H9 (cell line): ENCODE measurements at regions not wholly inside any gene's neighbourhood (a gene's known extent, or its start where the extent isn't known, plus 50 kb on each side); places are given as distances from the start of the nearest gene placed in this dataset.

Source experiments
- DNase-seq: peaks from one replicate; pipeline ENCODE4 v3.0.0-alpha.2; 2017
- H2AFZ ChIP-seq: one replicate; pipeline ENCODE4 v1.6.1; 2013; ENCODE audit warnings: mild to moderate bottlenecking, low read length, control low read depth, moderate library complexity
- H2AK5ac ChIP-seq: 2 replicates; pipeline ENCODE4 v1.6.1; 2013; ENCODE audit warnings: low read length, control low read depth, mixed read lengths; ENCODE audit not compliant: insufficient read length
- H2BK120ac ChIP-seq: one replicate; pipeline ENCODE4 v1.6.1; 2013; ENCODE audit warnings: low read depth, mild to moderate bottlenecking, low read length, control low read depth, inconsistent platforms; ENCODE audit not compliant: poor library complexity, severe bottlenecking
- H2BK12ac ChIP-seq: 2 replicates; pipeline ENCODE4 v1.6.1; 2013; ENCODE audit warnings: low read length, control low read depth, mixed read lengths, low read depth; ENCODE audit not compliant: insufficient read length
- H2BK15ac ChIP-seq: 2 replicates; pipeline ENCODE4 v1.6.1; 2013; ENCODE audit warnings: low read depth, low read length, control low read depth
- H2BK20ac ChIP-seq: one replicate; pipeline ENCODE4 v1.6.1; 2013; ENCODE audit warnings: low read depth, mild to moderate bottlenecking, low read length, control low read depth, inconsistent platforms; ENCODE audit not compliant: poor library complexity, severe bottlenecking
- H2BK5ac ChIP-seq: 2 replicates; pipeline ENCODE4 v1.6.1; 2013; ENCODE audit warnings: low read length, control low read depth, mixed read lengths; ENCODE audit not compliant: insufficient read length
- H3K14ac ChIP-seq: 2 replicates; pipeline ENCODE4 v1.6.1; 2013; ENCODE audit warnings: low read length, control low read depth; ENCODE audit not compliant: insufficient read depth
- H3K18ac ChIP-seq: 2 replicates; pipeline ENCODE4 v1.6.1; 2013; ENCODE audit warnings: low read depth, mild to moderate bottlenecking, mixed read lengths, low read length, control low read depth; ENCODE audit not compliant: insufficient read length
- H3K23ac ChIP-seq: 2 replicates; pipeline ENCODE4 v1.6.1; 2013; ENCODE audit warnings: low read length, control low read depth, mixed read lengths, low read depth; ENCODE audit not compliant: insufficient read length
- H3K23me2 ChIP-seq: 2 replicates; pipeline ENCODE4 v1.6.1; 2013; ENCODE audit warnings: low read depth, mild to moderate bottlenecking, mixed read lengths, low read length, control low read depth; ENCODE audit not compliant: insufficient read length, poor library complexity, severe bottlenecking
- H3K27ac ChIP-seq: 2 replicates; pipeline ENCODE4 v1.5.1; 2013; ENCODE audit warnings: low read length, control low read depth, mixed read lengths, low read depth; ENCODE audit not compliant: insufficient read length
- H3K27me3 ChIP-seq: 2 replicates; pipeline ENCODE4 v1.6.1; 2013; ENCODE audit warnings: low read length, control low read depth, inconsistent platforms; ENCODE audit not compliant: insufficient read depth
- H3K4ac ChIP-seq: 2 replicates; pipeline ENCODE4 v1.6.1; 2013; ENCODE audit warnings: low read depth, mild to moderate bottlenecking, control low read depth, inconsistent platforms, low read length, moderate library complexity
- H3K4me1 ChIP-seq: 2 replicates; pipeline ENCODE4 v1.6.1; 2013; ENCODE audit warnings: low read length, control low read depth, inconsistent platforms; ENCODE audit not compliant: insufficient read depth
- H3K4me2 ChIP-seq: 2 replicates; pipeline ENCODE4 v1.6.1; 2013; ENCODE audit warnings: low read length, control low read depth, mixed read lengths; ENCODE audit not compliant: insufficient read length, insufficient read depth
- H3K56ac ChIP-seq: 2 replicates; pipeline ENCODE4 v1.6.1; 2013; ENCODE audit warnings: low read depth, mild to moderate bottlenecking, mixed read lengths, low read length, control low read depth; ENCODE audit not compliant: insufficient read length
- H3K79me1 ChIP-seq: 2 replicates; pipeline ENCODE4 v1.6.1; 2013; ENCODE audit warnings: low read depth, mild to moderate bottlenecking, moderate library complexity, low read length, control low read depth, inconsistent platforms; ENCODE audit not compliant: insufficient read depth, poor library complexity, severe bottlenecking
- H3K79me2 ChIP-seq: 2 replicates; pipeline ENCODE4 v1.6.1; 2013; ENCODE audit warnings: low read length, control low read depth, inconsistent platforms; ENCODE audit not compliant: insufficient read depth
- H3K9ac ChIP-seq: 2 replicates; pipeline ENCODE4 v1.6.1; 2013; ENCODE audit warnings: low read length, control low read depth, mixed read lengths; ENCODE audit not compliant: insufficient read length; ENCODE audit errors: extremely low read depth
- H3K9me3 ChIP-seq: one replicate; pipeline ENCODE4 v1.6.1; 2013; ENCODE audit warnings: low read depth, low read length, inconsistent platforms; ENCODE audit not compliant: control insufficient read depth
- H3T11ph ChIP-seq: one replicate; pipeline ENCODE4 v1.6.1; 2013; ENCODE audit warnings: mild to moderate bottlenecking, low read length, control low read depth, inconsistent platforms
- H4K20me1 ChIP-seq: one replicate; pipeline ENCODE4 v1.6.1; 2013; ENCODE audit not compliant: control insufficient read depth, insufficient read length, insufficient read depth
- H4K5ac ChIP-seq: 2 replicates; pipeline ENCODE4 v1.6.1; 2013; ENCODE audit warnings: low read depth, mild to moderate bottlenecking, mixed read lengths, low read length, control low read depth; ENCODE audit not compliant: insufficient read length
- H4K8ac ChIP-seq: replicated peaks from 2 replicates; pipeline ENCODE4 v1.6.1; 2013; ENCODE audit warnings: low read length, control low read depth, mixed read lengths, low read depth; ENCODE audit not compliant: insufficient read length
- H4K91ac ChIP-seq: 2 replicates; pipeline ENCODE4 v1.6.1; 2013; ENCODE audit warnings: low read depth, mild to moderate bottlenecking, moderate library complexity, mixed read lengths, low read length, control low read depth; ENCODE audit not compliant: insufficient read length
- H3K27ac Mint-ChIP-seq, 3 experiments: 2 replicates in 2 of 3; 3 replicates in 1 of 3; pipeline ENCODE4 v1.8.0; 2020 to 2021; ENCODE audit warnings: mixed read lengths in 3 of 3, mild to moderate bottlenecking in 1 of 3, moderate library complexity in 1 of 3
- H3K27me3 Mint-ChIP-seq: 2 replicates; pipeline ENCODE4 v1.8.0; 2021; ENCODE audit warnings: low read depth, mild to moderate bottlenecking, moderate library complexity, mixed read lengths
- H3K36me3 Mint-ChIP-seq, 3 experiments: 2 replicates in 2 of 3; 3 replicates in 1 of 3; pipeline ENCODE4 v1.8.0; 2020 to 2021; ENCODE audit warnings: low read depth in 3 of 3, mixed read lengths in 3 of 3; ENCODE audit not compliant: insufficient read depth in 1 of 3
- H3K4me1 Mint-ChIP-seq, 2 experiments: 2 replicates each; pipeline ENCODE4 v1.8.0; 2020; ENCODE audit warnings: mixed read lengths in 2 of 2
- H3K4me3 Mint-ChIP-seq, 2 experiments: 2 replicates in 1 of 2; 3 replicates in 1 of 2; pipeline ENCODE4 v1.8.0; 2020 to 2021; ENCODE audit warnings: mild to moderate bottlenecking in 2 of 2, mixed read lengths in 2 of 2, moderate library complexity in 1 of 2
- H3K9me3 Mint-ChIP-seq, 2 experiments: 2 replicates in 1 of 2; 3 replicates in 1 of 2; pipeline ENCODE4 v1.8.0; 2020; ENCODE audit warnings: mild to moderate bottlenecking in 2 of 2, mixed read lengths in 2 of 2, moderate library complexity in 1 of 2
- CTCF ChIP-seq: fragments of 200-600 bp; sonication (generic); conservative IDR thresholded peaks from 3 replicates; pipeline ENCODE4 v1.8.0; 2021; ENCODE audit warnings: antibody characterized with exemption, mild to moderate bottlenecking
- WGBS: extraction: QIAGEN DNeasy Blood & Tissue Kit; methylation state at CpG from one replicate; pipeline ENCODE4 v1.1.7; 2013; ENCODE audit warnings: missing lambda C conversion rate, low lambda C conversion rate, mixed read lengths; ENCODE audit not compliant: insufficient read length; ENCODE audit errors: extremely low coverage; 5-methylcytosine and 5-hydroxymethylcytosine counted together

GRCh38 chr3:80676261-80676660, 908.5 kb upstream of the ROBO1 start:
- Histone ChIP-seq H3K9ac (no peak overlapping the region), H4K20me1 (no peaks in the 10 kb centered on the region), H3K4ac (no peak overlapping the region), H2BK15ac (no peak overlapping the region), H3K9me3 (no peaks in the 10 kb centered on the region), H4K5ac (no peak overlapping the region), H3T11ph (no peak overlapping the region), H3K27ac (no peak overlapping the region), H3K56ac (no peak overlapping the region), H2AFZ (no peak overlapping the region), H2BK5ac (no peak overlapping the region), H2BK120ac (no peak overlapping the region), H2AK5ac (no peak overlapping the region), H3K18ac (no peak overlapping the region), H3K14ac (no peak overlapping the region), H3K23ac (no peak overlapping the region), H3K27me3 (no peaks in the 10 kb centered on the region), H2BK12ac (no peak overlapping the region), H4K8ac (no peak overlapping the region), H2BK20ac (no peak overlapping the region), H3K4me2 (no peak overlapping the region), H3K79me1 (no peaks in the 10 kb centered on the region), H3K79me2 (no peaks in the 10 kb centered on the region), H4K91ac (no peak overlapping the region), H3K4me1 (no peaks in the 10 kb centered on the region), H3K23me2 (no peaks in the 10 kb centered on the region)
- no peak for DNase-seq
- TF ChIP-seq CTCF = no peak
- Mint-ChIP-seq H3K36me3 (no peaks in the 10 kb centered on the region), H3K27ac (no peak overlapping the region), H3K27me3 (no peaks in the 10 kb centered on the region), H3K4me1 (no peaks in the 10 kb centered on the region), H3K4me3 (no peak overlapping the region), H3K9me3 (no peaks in the 10 kb centered on the region)
- WGBS = no CpG with 5 or more reads among the region's 2 CpGs
